ENCODE measurements at regions not wholly inside any gene's neighbourhood (a gene's known extent, or its start where the extent isn't known, plus 50 kb on each side); places are given as distances from the start of the nearest gene placed in this dataset.

GRCh38 chr13:81637457-81637856 is 1296.5 kb upstream of the SPRY2 start (continued):
- TF ChIP-seq ZNF462 (CRISPR knock-in tag; IDR thresholded peaks at IDR 0.05) = no peak
- no peak for TF ChIP-seq EZH2 (IDR thresholded peaks at IDR 0.05; ENCODE audit: low read depth, unreplicated experiment)
- TF ChIP-seq ZNF331 (CRISPR knock-in tag; IDR thresholded peaks at IDR 0.05; ENCODE audit: low read depth) = no peak
- no peak for TF ChIP-seq JUNB (IDR thresholded peaks at IDR 0.05; ENCODE audit: unreplicated experiment)
- TF ChIP-seq, protein P1, sequence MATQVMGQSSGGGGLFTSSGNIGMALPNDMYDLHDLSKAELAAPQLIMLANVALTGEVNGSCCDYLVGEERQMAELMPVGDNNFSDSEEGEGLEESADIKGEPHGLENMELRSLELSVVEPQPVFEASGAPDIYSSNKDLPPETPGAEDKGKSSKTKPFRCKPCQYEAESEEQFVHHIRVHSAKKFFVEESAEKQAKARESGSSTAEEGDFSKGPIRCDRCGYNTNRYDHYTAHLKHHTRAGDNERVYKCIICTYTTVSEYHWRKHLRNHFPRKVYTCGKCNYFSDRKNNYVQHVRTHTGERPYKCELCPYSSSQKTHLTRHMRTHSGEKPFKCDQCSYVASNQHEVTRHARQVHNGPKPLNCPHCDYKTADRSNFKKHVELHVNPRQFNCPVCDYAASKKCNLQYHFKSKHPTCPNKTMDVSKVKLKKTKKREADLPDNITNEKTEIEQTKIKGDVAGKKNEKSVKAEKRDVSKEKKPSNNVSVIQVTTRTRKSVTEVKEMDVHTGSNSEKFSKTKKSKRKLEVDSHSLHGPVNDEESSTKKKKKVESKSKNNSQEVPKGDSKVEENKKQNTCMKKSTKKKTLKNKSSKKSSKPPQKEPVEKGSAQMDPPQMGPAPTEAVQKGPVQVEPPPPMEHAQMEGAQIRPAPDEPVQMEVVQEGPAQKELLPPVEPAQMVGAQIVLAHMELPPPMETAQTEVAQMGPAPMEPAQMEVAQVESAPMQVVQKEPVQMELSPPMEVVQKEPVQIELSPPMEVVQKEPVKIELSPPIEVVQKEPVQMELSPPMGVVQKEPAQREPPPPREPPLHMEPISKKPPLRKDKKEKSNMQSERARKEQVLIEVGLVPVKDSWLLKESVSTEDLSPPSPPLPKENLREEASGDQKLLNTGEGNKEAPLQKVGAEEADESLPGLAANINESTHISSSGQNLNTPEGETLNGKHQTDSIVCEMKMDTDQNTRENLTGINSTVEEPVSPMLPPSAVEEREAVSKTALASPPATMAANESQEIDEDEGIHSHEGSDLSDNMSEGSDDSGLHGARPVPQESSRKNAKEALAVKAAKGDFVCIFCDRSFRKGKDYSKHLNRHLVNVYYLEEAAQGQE (IDR thresholded peaks at IDR 0.05; ENCODE audit: unreplicated experiment) = no peak
- no peak for TF ChIP-seq POLR2AphosphoS5 (IDR thresholded peaks at IDR 0.05; ENCODE audit: low read depth)

DNA sequence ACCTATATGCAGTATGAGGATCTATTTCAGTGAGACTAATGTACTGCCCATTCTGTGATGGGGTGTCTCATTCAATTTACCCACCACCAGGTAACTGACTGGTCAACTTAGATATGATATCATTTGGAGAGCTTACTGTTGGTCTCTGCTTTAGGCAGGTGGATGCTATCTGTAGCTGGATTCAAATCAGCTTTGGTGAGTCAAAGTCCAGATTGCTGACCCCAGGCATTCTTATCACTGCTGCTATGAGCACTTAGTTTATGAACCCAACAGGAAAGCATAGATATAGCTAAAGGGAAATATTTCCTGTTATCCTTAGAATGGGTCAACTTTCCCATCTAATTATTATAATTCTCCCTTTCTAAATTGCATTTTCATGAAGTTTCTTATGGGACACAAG is 1295.2 kb upstream of the SPRY2 start:
- Histone ChIP-seq H3K27me3 (ENCODE audit: insufficient read depth) (no peaks in the 10 kb centered on the region), H3K79me2 (replicated peaks; ENCODE audit: insufficient read depth) (no peaks in the 10 kb centered on the region), H2AFZ (no peak overlapping the region), H3K36me3 (ENCODE audit: insufficient read depth) (no peaks in the 10 kb centered on the region), H3K4me1 (ENCODE audit: insufficient read depth) (no peaks in the 10 kb centered on the region), H4K20me1 (replicated peaks; ENCODE audit: insufficient read depth) (no peaks in the 10 kb centered on the region), H3F3A (replicated peaks; ENCODE audit: low read depth) (no peaks in the 10 kb centered on the region), H3K27ac (ENCODE audit: low read depth) (no peak overlapping the region), H3K4me3 (no peak overlapping the region), H3K4me2 (no peak overlapping the region), H3K9me2 (ENCODE audit: insufficient read depth) (no peaks in the 10 kb centered on the region)
- no peak for ATAC-seq
- Mint-ChIP-seq H3K27me3 (ENCODE audit: insufficient read depth, low read depth, poor library complexity) (no peaks in the 10 kb centered on the region), H3K4me3 (no peak overlapping the region), H3K9me3 (peaks cover 12% of the 10 kb centered on the region), H3K27ac (no peak overlapping the region), H3K4me1 (no peaks in the 10 kb centered on the region), H3K36me3 (ENCODE audit: low read depth) (0 out of 3 replicates have a peak, but pooled peaks cover 3% of the 10 kb centered on the region)
- no peak for DNase-seq (ENCODE audit: low spot score)
- TF ChIP-seq NANOG (IDR thresholded peaks at IDR 0.05; ENCODE audit: borderline replicate concordance) = no peak
- no peak for TF ChIP-seq ZNF114 (CRISPR knock-in tag; IDR thresholded peaks at IDR 0.05)
- TF ChIP-seq JUNB (IDR thresholded peaks at IDR 0.05; ENCODE audit: unreplicated experiment) = no peak
